HG03565 (cell line): ENCODE measurements at regions not wholly inside any gene's neighbourhood (a gene's known extent, or its start where the extent isn't known, plus 50 kb on each side); places are given as distances from the start of the nearest gene placed in this dataset.

ENCODE experiments used
- ATAC-seq: cut with Tn5 transposase; IDR thresholded peaks from one replicate; pipeline ENCODE4 v1.9.1; 2021; ENCODE audit warnings: mild to moderate bottlenecking, moderate library complexity; ENCODE audit not compliant: unreplicated experiment

DNA sequence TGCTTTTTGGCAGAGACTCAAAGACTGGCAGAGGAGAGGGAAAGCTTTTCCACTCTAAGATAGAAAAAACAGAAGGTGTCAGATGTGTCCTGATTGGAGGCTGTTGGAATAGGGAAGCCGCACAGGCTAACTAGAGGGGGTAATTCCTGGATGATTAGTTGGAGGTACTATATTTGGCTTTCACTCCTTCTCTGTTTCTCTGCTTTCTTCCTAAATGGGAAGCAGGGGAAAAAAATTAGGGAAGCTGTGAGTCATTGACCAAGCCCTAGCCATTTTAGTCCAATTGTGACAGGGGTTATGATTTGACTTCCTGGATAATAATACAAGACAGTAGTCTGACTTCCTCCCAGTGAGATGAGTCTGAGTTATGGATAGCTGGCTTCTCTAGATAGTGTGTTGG lies 475.2 kb upstream of the CELF2 start:
- ATAC-seq: no peak

DNA sequence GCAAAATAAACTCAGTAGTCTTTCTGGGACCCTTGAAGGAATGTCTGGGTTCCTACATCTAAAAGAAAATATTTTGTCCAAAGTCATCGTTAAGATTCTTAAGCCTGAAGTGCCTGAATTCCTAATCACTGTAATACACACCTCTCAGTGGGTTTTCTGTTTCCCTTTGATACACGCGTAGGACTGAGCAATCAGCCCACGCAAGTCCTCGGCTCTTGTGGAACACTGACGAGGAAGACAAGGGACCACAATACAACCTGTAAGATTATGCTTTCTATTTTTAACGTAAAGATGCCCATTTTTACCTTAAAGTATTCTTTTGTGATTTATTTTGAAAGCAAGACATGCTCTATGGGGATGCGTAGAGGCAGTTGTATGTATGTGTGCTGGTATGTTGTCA lies 472.8 kb upstream of the CELF2 start:
- ATAC-seq: no peak

DNA sequence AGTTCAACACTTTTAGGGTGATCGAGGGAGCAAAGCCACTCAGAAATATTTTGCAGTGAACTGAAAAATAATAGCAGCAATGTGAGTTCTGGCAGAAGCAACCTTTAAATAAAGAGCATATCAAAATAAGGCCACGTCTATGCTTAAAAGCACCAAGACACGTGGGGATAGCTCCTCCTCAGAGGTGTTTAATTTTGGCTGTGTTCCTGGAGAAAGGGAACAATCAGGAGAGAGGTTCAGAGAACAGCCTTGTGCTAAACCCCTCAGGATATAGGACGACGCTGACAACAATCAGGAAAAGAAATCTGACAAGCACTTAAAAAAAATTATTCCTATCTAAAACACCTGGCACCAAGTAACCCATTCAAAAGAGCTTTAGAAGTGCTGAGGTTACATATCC lies 471.9 kb upstream of the CELF2 start:
- ATAC-seq: no peak

DNA sequence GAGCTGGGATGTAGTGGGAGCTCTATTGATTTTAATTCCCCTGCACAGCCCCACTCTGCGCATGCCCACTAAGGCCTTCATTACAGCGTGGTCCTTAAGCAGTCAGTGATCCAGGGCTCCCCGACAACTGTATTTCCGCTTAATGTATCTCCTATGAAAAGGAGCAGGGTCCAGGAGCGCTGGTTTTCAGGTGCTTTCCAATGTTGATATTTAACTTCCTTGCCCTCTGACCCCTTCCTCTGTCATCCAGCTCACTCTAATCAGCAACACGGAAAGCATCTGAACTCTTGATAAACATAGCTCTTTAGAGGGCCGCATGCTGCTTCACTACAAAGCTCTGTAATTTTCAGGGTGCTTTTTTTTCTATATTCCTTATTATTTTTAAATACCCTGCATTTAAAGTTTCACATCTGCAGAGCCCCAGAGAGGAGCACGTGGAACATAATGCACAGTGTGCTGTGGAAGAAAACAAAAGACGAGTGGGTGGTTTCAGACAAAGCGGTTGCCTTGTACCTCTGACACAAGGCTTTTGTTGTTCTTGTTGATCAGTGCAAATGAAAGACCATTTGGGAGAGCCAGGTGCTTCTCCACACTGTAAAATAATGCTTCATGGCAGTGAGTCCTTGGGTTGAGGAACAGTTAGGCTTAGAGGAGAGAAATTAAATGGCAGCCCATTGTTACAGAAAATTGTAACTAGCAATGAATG lies 465.9 kb upstream of the CELF2 start:
- ATAC-seq: no peak

DNA sequence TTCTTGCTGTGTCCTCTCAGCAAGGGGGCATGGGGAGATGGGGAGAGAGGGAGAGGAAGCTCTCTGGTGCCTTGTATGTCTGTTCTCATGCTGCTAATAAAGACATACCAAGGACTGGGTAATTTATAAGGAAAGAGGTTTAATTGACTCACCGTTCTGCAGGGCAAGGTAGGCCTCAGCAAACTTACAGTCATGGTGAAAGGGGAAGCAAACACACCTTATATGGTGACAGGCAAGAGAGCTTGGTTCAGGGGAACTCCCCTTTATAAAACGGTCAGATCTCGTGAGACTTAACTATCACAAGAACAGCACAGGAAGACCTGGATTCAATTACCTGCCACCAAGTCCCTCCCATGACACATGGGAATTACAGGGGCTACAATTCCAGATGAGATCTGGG lies 464.7 kb upstream of the CELF2 start:
- no peak for ATAC-seq

DNA sequence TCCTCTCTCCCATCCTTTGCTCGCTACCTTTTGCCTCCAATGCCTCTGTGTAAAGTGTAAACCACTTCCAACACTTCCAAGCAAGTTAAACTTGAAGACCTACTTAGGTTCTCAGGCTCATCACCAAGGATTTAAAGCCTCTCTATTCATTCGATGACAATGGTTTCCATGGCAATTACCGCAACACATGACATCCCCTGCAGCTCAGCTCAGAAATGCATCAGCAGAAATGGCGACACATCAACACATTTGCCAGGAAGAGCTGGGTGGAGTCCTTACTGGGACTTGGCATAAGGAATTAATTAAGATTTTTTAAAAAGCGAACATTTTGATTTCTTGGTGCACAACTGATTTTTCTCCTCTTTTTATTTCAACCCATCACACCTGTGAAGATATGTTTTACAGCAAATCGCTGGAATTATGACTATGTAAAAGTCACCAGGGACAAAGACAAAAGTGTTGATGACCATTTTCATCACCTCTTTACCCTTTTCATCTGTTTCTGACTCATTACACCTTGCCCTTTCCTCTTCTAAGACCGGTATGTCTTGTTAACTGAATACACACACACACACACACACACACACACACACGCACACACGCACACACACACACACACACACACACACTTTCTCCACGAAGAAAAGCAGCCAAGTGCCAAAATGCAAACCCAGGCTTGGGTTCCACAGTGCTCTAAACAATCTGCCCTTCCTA lies 453.4 kb upstream of the CELF2 start:
- ATAC-seq: no peak

DNA sequence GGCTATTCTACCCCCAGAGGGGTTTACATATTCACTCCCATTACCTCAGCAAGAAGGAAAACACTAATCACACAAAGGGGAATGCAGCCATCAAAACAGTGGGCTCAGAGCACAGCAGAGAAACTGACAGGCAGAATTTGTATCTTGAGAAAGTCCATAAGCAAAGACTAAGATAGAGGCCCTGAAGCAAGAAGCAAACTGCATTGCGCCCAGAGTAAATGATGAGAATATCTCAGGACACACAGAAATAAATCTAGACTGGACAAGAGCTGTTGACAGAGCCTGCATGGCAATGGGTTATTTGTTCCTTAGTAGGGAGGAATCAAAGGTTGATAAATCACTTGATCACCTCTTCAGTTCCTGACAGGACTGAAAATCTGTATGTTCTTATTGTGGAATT lies 440.7 kb upstream of the CELF2 start:
- ATAC-seq: no peak

DNA sequence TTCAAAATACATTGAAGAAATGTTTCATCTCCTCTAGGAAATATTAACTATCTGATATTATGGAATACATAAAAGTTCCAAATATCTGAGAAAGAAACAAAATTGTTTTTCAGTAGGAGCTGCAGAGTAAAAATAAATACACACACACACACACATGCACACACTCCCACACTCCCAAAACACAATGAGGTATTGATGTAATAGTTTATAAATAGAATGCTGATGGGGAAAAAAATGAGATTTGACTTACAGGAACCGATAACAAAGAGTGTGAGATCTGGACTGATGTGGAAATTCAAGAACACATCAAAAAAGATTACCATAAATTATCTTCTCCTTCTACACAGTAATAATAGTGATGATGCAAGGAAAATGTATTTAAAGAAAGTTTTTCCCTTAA lies 438.0 kb upstream of the CELF2 start:
- no peak for ATAC-seq

DNA sequence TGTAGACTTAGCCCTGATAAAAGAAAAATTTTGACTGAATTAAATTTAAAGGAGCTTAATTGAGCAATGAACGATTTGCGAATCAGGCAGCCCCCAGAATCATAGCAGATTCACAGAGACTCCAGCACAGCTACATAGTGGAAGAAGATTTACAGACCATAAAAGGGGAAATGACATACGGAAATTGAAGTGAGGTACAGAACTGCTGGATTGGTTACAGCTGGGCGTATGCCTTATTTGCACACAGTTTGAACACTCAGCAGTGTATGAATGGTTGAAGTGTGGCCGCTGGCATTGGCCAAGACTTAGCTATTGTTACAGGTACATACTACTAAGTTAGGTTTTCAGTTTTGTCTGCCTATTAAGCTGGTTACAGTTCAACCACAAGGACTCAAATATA lies 433.5 kb upstream of the CELF2 start:
- no peak for ATAC-seq

DNA sequence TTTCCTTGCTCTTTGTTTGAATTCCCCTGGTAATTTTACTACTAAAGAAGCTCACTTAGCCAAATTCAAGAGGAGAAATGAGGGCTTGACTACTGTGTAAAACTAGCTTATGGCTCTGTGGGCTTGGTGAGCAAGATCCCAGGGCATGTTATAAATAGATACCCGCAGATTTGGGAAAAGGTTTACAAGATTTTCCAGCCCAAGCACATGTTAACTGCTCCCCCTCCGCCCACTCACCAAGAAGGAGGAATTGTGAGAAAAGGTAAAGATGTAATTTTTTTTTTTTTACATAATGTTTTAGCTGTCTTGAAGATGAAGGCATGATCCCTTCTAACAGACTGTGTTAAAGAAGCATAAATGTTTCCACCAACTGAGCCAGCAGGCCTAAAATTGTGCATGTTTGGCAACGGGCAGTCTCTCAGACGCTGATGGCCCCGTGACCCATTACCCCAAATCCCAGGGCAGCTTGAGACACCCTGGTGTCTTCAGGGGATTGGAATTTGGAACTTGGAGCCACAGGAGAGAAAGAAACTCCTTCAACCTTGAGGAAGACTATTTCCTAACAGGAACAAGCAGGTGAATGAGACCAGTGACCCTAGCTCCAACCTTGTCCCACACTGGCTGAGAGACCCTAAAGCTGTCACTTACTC lies 429.8 kb upstream of the CELF2 start:
- no peak for ATAC-seq

DNA sequence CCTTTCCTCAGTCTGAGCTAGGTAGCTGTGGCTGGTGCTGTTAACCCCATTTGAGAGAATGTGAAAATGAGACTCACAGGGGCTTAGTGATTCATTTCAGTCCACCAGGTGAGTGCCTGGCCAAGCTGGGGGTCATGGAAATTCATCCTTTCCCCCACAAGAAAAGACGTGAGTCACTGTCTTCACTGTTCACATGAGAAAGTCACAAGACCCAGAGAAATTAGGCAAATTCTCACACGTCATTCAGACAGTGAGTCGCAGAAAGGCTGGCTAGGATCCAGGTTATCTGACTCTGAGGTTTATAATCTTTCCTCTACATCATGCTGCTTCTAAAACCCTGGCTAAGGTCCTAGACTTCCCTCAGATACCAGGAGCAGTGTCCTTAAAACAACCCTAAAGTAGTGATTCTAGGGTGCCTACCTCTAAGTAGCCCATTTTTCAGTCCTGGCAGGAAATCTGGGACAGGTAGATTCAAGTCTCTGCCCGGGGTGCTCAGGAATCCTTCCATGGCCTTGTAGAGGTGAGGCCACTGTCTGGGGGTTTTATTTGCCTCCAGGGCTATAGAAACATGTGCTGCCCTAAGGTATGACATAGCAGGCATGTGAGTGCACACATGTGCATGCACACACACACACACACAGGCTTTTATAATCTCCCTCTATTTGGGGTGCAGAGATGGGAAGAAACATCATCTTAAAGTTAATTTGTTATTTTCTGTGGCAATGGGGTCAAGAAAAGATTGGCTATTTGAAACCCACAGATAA lies 427.9 kb upstream of the CELF2 start:
- peak; percentile 76 for ATAC-seq

DNA sequence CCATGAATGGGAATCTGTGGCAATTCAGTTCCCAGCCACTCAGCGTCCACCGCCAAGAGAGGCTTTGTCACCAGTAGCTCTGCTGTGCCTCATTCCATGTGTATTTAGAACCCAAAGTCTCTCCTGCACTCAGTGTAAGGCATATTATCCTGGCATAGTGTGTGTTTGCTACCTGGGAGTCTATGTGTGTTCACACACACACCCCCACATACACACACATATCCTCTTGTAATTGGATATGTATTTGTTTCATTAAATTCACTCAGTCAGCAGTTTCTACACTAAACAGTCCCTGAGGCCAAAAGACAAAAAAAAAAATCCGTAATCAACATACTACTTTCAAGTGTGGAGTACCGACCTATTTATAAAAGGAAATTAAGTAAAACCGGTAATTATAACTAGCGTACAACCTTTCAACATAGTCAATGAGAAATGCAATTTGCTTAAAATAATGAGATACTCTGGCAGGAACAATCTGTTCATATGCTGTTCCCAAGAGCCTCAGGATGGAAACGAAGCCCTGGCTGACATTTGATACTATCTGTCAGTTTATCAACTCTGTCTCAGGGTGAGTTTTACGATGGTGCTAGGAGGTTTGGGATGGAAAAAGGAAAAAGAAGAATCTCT lies 425.8 kb upstream of the CELF2 start:
- no peak for ATAC-seq

DNA sequence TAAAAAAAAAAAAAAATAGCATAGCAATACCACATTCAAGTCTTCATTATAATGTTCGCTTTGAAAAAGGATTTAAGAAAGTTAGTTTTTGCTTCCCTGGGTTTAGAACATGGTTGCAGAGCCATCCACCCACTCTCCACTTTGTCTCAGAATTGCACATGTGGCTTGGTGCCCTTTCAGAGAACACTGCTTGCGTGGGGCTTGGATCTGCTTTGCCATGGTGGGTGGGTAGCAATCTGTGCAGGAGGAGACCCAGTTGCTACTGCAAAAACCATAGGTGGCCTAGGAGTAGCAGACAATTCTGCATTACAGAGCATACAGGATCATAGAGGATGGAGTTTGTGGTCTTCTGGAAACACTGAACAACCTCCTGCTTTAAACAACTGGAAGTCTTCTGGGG lies 421.4 kb upstream of the CELF2 start:
- no peak for ATAC-seq

DNA sequence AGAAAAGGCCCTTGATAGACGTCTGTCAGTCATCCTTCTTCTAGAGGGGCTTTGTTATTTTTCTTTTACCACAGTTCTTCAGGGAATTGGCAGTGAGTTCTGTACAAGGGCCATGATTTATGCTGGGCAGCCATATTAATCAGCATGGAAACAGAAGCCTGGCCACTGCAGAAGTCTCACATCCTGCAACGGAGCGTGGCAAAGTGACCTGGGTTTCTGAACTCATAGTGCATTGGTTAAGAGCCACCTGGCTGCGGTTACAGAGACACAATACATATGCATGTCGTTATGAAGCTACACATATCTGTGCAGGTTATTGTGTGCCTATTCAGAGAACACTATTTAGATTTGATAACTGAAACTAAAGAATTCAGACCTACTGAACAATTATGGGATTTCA lies 419.4 kb upstream of the CELF2 start:
- peak; percentile 89 for ATAC-seq

DNA sequence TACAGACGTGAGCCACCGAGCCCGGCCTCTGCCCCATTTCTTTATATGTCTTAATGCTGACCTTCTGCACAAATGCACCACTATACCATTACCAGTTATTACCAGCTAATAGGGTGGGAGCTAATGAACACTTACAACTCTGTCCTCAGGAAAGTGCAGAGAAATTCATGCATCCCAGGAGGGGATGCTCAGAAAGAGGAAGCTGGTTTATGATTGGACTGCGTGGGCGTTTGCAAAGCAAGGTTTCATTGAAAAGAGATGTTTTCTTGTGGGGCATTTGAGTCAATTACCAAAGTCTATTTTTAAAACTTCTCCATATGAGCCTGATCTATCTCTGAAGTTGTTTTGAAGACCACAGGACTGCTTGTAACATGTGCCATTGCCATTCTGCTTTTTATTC lies 417.7 kb upstream of the CELF2 start:
- ATAC-seq: no peak

DNA sequence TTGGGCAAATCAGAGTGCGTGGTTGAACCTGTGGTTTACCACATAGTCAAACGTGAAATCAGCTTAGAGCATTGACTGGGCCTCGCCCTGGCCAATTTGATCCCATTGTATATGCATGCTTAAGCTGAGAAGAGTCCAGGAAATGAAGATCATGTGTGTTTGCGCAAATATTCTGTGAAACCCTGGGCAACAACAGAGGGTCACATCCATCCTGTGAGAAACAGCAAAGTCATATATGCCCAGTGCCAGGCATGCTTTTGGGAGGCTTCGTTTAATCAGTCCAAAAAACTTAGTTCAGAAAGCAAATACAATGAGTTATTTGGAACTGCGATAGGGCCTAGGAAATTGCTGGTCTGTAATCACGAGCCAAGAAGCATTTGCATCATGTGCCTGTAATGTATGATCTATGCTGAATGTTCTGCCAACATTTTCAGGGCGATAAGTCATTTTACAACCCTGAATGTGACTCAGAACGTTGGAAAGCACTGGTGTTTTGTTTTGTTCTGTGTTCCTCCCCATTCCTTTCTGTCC lies 412.1 kb upstream of the CELF2 start:
- no peak for ATAC-seq

DNA sequence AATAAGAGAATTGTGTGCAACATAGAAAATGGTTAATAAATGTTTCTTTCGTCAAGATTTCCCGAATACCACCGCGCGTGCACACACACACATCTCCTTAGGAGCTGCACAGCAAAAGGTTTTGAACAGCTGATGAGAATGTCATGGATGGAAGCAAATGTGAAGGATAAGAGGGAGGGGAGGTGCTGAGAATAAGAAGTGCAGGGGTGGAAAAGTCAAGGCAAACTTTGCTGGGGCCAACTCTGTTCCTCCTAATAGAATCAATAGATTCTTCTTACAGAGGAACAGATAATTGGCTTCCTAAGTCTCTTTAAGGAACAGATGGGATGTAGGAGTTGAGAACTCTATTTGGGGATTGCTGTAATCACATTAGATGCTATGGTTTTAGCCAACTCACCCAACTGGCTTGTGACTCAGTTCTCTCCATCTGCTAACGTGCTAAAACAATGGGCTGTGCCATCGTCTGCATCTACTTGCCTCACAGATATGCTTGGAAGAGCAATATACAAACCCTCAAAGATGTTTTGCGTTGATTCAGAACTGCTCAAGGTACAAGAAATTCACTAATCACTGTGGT lies 408.2 kb upstream of the CELF2 start:
- ATAC-seq: no peak

DNA sequence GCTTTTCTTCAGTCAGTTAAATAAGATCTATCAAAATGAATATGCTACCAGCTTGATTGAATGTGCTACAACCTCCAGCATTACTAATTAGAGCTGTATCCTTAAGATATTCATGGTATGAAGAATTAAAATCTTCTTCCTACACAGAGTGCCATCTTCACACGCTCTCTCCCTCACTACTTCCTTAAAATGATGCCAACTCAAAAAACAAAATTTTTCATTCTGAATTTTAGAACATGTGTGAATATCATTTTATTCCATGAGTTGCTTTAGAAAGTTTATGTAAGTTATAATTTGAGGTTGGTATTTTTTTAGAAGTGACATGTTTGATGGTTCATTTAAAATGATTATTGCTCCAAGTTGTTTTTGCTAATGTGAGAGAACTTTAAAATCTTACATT lies 407.5 kb upstream of the CELF2 start:
- no peak for ATAC-seq

DNA sequence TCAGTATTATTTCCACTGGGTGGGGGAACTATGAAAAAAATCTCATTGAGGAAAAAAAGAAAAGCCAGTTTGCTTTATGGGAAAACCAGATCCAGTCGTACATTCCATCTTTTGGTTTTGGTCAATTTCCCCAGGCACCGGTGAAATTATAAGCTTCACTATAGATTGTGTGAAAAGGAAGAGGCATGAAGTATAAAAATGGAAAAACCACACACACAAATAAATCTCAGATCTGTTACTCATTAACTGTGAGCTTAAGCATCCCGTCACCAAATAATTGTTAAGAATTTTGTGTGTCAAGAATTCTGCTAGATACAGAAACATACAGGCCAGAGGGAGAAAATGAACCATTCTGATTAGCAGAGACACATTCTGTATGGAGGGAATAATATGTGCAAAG lies 405.5 kb upstream of the CELF2 start:
- ATAC-seq: no peak

DNA sequence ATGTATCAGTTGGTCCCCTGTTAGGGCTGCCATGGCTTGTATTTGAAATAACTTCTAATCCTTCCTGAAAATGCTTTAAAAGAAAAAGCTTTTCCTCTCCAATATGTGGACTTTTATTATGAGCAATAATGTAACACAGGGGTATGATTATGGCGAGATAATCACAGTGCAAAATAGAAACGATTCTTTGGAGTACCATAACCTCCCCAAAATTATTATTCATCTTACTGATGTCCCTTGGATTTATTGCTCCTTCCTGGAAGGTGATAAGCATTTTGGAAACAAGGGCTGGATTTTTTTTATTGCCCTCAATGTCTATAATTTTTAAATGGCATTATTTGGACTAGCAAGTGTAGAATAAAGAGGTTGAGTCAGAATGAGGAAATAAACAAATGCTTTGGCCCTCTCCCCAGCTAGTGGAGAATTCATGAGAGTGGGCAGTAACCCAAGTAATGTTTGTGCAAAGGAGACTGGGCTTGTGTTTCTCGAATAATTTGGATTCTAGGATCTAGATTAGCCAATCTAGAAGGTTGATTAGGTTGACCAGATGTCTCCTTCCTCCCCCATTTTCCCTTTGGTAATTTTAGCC lies 403.9 kb upstream of the CELF2 start:
- ATAC-seq: no peak
